NCI-H1048 (cell line): ENCODE measurements at regions not wholly inside any gene's neighbourhood (a gene's known extent, or its start where the extent isn't known, plus 50 kb on each side); places are given as distances from the start of the nearest gene placed in this dataset.

Experiments used
- DNase-seq: peaks from one replicate; lab custom pipeline; 2025; lab: John Stamatoyannopoulos, UW

DNA sequence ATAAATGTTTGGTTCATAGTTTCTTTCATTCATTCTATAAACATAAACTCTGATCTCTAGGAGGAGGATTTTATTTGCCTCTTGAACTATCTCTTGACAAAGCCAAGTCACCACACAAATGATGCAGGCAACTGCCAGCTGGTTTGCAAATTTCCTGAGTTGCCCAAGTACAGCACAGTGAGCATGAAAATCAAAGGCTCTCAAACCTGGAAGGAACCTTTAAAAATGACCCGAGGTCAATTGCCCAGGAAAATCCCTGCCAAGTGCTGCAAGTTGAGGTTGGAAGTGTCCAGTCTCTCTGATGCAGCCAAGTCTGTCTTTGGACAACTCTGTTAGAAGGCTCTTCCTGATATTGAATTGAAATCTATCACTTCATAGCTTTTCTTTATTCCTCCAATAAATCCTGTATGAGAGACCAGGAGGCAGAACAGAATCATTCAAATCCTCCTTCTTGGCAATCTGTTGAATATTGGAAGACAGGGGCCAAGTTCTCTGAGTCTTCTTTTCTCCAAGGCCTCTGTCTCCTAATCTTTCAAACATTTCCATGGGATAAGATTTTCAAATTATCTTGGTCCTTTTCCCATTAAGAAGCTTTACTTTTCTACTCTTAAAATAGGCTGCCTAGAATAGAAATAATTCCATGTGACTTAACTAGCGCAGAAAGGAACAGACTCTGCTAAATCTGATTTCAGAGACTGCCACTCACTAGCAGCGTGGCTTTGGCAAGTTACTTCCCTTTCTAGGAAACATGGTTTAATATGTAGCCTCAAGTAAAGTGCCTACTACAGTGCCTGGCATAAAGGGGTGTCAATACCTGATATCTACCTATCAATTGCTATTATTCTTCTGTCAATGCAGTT, 159.2 kb downstream of the SNX18 start:
- no peak for DNase-seq

DNA sequence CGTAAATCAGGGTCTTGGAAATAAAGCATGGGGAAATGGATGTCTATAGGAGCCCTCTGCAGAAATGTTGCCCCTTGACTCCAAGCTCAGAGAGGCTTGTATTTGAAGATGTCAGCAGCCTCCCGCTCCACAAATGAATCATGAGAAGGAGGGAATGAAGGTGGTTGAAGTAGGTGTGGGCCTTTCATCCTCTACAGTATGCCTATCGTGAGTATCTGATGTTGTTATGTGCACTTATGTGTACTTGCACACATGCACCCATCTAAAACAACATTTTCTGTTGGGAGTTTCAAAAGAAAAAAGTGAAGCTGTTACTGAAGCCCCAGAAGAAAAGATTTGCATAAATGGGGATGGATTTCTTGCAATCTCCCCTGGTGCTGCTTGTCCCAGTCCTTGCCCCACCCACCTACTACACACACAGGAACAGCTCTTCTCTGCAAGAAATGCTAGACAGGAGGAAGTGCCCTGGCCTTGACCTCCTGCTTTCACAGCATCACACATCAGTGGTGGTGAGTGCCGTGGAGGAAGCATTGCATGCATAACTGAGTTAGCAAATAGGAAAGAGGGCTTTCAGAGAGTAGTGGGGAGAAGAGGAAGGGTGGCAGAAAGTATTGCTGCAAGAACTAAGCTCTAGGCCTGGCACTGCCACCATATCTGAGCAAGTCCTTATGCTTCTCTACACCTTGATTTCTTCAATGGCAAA, 156.1 kb downstream of the SNX18 start:
- no peak for DNase-seq

DNA sequence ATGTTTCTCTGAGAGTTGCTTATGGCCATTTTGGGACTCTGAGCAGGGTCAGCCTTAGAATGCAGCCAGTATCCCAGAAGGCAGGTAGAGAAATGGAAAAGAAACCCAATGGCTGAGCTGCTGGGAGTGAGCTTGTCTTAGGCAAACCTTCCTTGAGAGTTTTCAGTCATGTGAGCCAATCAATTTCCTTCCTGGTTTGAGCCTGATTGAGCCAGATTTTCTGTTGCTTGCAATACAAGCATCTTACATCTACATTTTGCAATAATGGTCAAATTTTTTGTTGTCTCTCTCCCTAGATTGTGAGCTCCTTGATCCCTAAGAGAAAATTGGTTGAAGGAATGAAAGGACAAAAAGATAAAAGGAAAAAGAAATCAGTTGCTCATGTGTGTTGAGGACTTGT, 155.3 kb downstream of the SNX18 start:
- DNase-seq: no peak

DNA sequence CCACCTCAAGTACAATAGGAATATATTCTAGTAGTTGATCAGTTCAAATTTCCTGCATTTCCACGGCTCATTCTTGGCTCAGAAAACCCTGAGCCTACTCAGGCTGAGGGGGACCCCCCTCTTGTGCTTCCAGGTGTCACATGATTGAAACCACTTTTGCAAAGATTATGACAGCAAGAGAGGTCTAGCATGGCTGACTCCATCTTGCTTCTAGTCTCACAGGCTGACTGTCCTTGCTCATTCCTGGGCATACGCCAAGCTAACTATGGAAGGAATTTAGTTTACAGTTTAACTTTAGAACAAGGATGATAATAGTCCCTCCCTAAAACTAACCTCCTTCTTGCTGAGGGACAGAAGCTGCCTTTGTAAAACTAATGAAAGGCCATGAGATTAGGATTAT, 154.1 kb downstream of the SNX18 start:
- no peak for DNase-seq

DNA sequence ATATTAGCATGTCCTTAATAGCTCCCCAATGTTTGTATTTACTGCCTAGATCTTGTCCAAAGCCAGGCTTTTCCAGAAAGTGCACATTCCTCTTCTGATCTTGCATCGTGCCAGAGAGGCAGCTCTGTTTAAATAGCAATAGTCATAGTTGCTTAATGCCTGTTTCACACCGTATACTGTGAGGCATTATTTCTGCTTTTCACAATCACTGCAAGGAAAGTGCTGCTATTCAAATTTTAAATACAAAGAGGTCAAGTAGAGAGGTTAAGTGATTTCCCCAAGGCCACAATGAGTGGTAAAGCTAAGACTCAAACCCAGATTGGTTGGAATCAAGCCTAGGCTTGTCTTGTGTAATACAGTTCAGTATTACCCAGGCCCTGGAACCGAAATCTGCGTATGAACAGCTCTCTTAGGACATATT, 153.6 kb downstream of the SNX18 start:
- DNase-seq: no peak

DNA sequence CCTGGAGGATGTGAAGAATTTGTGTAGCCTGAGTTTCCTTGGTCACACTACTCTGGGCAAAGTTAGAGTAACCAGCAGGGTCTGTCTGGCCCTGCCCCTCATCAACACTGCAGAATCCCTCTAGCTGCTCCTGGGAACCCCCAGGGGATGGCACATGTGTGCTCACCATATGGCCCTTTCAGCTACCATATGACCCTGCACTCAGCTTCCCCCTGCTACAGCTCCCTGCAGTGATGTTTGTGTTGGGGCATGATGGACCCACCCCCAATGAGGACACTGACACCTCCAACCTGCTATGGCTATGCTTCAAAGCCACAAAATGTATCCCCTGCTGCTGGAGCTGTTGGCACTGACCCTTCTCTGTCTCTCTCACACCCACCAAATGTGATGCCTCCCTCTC, 152.7 kb downstream of the SNX18 start:
- no peak for DNase-seq

DNA sequence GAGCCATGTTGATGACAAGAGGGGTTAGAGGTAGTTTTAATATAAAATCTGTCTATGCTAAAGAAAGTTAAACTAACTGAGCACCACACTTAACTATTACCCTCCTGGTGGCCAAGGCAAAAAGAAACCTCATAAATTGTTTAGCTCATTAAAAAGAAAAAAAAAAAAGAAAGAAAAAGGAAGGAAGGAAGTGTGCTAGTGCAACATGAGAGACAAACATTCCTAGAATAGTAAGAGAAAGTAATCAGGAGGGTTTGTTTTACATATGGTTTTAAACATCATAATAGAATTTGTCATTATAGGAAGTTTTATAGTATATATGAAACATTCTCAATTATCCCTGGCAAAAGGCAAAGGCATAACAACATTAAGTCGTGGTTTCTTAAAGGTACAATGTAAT, 152.3 kb downstream of the SNX18 start:
- DNase-seq: no peak

DNA sequence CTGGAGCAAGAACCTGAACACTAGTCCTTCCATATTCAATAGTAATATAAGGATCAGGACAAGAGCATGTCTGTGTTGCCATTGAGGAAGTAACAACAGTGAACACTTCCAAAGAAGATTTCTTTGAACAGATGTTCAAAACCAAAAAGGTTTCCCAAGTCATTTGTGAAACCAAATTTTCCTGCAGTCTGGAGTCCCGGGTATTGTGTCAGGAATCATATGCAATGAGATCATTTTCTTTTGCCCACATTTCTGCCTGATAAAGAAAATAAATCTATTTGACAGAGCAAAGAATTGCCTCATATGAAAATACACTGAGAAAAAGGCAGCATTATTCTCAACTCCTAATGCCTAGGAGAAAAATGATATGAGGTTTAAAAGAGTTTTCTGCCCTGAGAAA, 151.7 kb downstream of the SNX18 start:
- DNase-seq: no peak

DNA sequence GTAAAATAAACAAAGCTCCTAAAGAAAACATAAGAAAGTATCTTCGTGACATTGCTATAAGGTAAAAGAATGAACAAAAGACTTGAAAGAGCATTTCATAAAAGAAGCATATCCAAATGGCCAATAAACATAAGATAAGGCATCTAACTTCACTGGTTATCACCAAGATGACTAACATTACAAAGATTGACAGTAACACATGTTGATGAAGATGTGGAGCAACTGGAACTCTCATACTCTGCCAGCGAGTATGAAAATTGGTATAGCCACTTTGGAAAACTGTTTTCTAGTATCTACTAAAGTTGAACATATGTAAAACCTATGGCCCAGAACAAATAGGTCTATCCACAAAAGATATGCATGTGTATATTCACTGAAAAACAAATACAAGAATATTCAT, 150.5 kb downstream of the SNX18 start:
- DNase-seq: no peak

DNA sequence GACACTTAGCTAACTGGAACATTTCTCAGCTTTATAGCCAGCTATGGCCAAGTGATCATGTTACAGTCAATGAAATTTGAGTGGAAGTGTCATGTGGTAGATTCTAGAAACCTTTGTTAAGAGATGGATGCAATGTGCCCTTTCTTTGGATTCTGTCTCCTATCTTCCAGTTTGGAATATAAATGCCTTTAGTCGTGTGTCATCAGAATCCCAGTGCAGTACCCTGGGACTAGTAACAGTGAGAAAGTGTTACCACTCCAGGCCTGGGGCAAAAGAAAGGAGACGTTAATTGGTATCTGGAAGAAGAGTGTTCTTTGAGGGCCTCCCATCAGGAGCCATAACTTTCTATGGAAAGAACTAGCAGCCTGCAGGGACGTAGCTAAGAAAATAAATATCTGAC, 149.6 kb downstream of the SNX18 start:
- DNase-seq: no peak

DNA sequence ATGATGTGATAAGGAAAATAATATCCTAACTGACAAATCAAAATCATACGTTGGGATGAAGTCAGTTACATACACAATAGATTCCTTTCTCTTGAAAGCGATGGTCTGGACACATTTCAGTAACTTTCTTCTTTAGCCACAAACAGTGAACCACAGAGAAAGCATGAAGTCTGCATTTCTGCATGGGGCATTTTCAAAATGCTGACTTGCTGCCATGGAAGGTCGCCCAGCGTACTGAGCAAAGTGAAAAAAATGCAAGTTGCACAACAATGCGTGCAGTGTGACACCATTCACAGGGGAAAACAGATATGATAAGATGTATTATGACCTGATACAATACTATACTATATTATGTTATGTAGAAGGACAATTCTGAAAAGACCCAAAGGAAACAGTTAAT, 146.3 kb downstream of the SNX18 start:
- DNase-seq: no peak

DNA sequence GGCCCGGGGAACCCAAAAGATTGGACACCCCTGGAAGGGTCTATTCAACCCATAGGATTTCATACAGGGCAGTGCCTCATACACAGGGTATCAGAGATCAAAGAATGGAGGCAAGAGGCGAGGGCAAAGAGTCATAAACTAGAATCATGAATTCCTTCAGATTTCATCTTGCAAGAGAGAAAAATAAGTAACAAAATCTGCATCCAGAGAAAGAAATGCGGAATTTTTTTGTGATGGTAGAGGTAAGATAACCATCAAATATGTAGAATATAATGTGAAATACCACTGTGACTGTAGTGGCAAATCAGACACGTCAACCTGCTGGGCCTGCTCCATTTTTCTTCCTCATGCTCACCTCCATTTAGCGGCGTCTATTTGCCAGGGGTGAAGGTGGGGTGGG, 143.6 kb downstream of the SNX18 start:
- no peak for DNase-seq

DNA sequence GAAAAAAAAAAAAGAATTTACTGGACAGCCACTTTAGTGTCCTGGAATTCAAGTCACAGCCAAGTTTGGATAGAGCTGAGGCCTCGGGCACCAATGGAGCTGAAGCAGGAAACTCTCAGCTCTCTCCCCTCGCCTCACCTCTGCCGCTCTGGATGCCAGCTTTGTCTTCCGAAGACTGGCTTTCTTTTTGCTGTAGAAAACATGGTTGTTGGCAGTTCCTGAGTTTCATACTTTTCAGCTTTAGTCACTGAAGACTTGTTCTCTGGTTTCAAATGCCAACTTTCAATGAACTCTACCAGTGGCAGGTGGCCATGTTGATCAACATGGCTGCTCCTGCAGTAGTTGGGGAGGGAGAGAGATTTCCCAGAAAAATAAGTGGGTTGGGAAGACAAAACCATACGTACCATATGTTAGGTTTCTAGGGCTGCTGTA, 142.2 kb downstream of the SNX18 start:
- no peak for DNase-seq

DNA sequence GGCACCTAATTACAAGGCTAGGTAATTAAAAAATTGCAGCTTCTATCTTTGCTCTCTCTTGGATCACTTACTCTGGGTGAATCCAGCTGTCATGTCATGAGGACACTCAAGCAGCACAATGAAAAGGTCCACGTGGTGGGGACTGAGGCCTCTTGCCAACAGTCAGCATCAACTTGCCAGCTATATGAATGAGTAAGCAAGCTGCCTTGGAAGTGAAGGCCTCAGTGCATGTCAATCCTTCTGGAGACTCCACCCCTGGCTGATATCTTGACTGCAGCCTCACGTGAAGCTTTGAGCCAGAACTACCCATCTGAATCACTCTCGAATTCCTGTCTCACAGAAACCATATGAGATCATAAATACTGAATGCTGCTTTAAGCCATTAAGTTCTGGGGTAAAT, 140.5 kb downstream of the SNX18 start:
- DNase-seq: no peak

DNA sequence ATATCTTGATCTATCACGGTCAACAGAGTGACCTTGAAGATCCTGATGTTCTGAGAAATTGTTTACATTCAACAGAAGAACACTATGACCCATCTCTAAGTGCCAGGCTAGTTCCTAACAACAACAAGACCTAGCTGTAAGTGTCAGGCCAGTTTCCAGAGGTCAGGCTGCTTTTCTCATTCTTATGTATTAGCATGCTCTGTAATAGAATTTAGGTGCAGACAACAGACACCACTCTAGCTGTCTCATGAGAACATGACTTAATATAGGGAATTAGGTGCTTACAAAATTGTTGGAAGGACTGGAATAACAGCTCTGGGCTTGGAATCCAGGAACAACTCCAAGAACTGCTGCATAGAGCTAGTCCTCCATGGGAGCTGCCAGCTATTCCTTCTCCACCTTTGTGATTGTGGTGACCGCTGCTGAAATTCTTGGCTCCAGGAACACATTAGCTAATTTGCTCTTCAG, 138.7 kb downstream of the SNX18 start:
- DNase-seq: no peak

DNA sequence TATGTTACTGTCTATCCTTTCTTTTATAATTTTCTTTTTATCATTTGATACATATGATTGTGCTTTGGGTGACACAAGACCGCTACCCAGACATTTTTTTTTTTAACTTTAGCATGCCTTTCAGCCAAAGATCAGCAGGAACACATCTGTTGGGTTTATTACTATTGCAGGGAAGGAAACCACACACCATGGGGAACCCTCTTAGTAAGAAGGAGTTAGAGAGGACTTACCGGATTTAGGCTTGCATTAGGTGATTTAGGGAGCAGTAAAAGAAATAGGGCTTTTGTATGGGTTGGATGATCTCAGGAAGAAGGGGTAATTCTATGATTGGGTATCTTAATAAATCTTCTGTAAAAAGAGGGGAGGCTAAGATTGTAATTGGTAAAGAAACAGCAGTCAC, 138.2 kb downstream of the SNX18 start:
- no peak for DNase-seq

DNA sequence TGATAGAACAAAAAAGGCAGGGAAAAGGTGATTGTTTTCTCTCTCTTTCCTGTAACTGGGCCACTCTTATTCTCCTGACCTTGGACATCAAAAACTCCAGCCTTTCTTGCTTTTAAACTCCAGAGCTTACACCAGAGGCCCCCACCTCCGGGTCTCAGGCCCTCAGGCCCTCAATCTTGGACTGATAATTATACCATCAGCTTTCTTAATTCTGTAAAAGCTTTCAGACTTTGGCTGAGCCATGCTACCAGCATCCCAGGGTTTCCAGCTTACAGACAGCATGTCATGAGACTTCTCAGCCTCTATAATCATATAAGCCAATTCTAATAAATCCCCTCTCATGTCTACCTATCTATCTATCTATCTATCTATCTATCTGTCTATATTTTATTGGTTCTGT, 137.7 kb downstream of the SNX18 start:
- DNase-seq: no peak

DNA sequence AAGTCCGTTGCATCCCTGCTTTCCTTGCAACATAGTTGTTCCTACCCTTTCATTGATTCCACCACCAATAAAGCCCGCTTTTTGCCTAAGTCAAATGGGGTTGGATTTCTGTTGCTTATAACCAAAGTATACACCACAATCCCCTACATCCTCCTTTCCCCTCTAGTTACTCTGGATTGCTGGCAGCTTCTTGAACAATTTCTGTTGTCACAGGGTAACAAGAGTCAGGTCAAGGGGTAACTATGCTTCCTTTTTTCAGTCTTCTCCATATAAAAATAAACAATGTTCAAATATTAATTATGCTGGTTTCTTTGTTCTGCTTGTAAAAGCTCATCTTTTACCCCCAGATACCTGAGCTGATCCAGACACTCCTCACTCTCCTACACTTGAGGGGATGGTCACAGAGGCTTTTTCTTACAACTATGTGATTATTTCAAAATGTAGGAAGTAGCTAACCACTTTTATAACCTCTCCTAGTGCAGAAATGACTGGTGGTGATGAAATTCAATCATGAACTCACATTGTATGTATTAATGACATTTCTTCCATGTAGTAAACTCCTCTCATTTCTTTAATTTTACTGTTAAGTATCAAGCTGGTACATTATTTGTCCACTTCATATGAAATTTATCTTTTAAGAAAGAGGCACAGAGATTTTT, 136.5 kb downstream of the SNX18 start:
- no peak for DNase-seq

DNA sequence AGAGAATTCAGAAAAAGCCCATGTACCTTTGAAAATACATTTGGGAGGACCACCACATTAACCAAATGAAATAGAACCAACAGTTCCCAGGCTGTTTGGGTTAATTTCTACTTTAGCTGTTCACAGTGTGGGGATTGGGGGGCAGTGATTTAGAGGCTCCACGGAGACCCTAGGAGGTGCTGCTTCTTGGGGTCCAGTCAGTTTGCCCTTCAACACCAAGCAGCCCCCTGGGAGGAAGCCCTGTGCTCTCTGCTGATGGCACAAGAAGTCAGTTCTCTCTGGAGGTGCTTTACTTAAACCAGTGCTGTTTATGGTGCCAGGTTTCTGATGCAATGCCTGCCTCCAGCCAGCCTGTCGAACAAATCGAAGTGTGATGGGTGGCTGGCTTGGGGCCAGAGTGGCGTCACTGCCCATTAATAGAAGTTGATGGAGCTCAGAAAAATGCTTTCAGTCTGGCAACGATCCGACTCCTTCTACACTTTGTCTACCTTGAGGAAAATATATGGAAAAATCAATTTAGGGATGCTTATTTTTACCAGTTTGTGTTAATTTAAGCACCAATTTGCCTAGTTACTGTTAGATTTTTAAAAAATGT, 134.0 kb downstream of the SNX18 start:
- DNase-seq: peak; percentile 14

DNA sequence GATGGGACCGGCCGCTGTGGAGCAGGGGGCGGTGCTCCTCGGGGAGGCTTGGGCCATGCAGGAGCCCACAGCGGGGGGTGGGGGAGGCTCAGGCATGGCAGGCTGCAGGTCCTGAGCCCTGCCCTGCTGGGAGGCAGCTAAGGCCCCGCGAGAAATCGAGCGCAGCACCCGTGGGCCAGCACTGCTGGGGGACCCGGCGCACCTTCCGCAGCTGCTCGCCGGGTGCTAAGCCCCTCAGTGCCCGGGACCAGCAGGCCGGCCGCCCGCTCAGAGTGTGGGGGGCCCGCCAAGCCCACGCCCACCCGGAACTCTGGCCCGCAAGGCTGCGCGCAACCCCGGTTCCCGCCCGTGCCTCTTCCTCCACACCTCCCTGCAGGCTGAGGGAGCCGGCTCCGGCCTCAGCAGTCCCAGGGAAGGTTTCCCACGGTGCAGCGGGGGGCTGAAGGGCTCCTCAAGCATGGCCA, 131.5 kb downstream of the SNX18 start:
- DNase-seq: no peak

DNA sequence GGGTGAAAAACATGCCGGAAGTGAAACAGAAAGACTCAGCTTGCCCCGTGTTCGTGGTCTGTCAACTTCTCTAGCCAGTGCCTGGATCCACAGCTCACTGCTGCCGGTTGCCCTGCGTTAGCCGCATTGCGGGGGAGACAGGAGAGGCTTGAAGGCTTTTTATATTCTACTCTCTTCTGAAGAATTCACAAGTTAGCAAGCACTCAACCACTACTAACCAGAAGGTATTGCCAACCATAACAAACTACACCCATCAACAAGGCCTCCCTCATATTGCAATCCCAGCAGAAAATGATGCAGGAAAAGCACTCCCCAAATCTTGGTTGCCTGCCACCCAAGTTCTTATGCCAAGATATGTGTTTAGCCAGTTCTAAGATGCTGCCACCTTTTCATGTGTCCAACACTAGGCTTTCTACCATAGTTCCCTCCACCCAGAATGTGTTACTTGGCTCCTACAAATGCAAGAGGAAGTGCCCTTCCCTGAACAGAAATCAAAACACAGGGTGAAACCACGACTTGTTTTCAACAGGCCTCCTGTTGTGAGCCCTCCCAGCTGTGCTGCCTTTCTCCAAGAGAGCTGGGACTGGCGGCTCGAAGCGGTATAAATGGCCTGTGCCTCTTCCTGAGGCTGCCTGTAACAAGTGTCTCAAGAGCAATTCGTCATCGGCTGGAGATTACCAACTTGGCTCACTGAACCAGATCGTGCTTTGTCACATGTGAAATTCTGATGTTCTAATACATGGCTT, 129.0 kb downstream of the SNX18 start:
- no peak for DNase-seq

DNA sequence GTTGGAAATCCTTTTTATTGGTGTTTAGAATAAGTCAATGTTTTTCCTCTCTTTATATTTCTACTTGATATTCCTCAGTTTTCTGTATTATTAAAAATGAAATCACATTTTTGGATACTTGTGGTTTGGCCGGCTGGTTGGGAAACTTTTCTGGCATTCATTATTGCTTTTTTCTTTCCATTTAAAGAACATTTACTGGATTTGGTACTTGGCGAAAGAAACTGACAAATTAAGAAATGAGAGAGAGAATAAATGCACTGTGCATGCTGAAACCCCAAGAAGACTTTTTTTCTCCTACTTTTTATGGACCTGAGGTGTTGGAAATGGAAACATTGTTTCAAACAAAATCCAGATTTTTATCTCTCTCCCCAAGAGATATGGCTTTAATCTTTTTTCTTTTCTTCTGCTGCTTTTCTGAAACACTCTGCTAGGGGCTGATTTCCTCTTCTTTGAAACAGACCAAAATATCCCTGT, 128.4 kb downstream of the SNX18 start:
- no peak for DNase-seq
